Epithelial cell of proximal tubule (primary cell): ENCODE measurements at regions not wholly inside any gene's neighbourhood (a gene's known extent, or its start where the extent isn't known, plus 50 kb on each side); places are given as distances from the start of the nearest gene placed in this dataset.
A peak's percentile ranks its signal among the peaks of the same experiment; 100 is the strongest.

Experiments
- DNase-seq: peaks from one replicate; pipeline ENCODE4 v3.0.0-alpha.2; 2011; ENCODE audit warnings: low read depth
- H3K4me3 ChIP-seq: 2 replicates; pipeline ENCODE4 v1.5.1; 2011; ENCODE audit warnings: low read depth, mild to moderate bottlenecking, low read length
- TF ChIP-seq, protein P1 (sequence below): conservative IDR thresholded peaks from 2 replicates; pipeline ENCODE4 v1.5.1; 2012; ENCODE audit warnings: low read depth, mild to moderate bottlenecking, low read length

DNA sequence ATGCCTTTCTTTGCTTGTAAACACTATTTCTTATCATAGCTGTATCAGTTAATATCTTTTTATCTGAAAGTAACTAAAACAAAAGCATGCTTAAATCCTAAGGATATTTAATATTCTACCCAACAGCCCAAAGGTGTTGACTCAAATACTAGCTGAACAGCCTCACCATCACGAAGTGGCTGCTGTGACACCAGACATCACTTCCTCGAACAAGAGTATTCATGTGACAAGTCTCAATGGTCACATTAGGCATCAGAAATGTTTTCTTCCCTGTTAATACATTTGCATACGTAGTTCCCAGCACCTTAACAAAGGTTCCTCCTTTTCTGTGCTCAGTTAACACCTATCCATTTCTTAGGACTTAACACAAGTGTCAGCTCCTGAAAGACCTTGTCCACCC lies 193.8 kb upstream of the DYNLRB2 start:
- DNase-seq = no peak
- TF ChIP-seq, protein P1, sequence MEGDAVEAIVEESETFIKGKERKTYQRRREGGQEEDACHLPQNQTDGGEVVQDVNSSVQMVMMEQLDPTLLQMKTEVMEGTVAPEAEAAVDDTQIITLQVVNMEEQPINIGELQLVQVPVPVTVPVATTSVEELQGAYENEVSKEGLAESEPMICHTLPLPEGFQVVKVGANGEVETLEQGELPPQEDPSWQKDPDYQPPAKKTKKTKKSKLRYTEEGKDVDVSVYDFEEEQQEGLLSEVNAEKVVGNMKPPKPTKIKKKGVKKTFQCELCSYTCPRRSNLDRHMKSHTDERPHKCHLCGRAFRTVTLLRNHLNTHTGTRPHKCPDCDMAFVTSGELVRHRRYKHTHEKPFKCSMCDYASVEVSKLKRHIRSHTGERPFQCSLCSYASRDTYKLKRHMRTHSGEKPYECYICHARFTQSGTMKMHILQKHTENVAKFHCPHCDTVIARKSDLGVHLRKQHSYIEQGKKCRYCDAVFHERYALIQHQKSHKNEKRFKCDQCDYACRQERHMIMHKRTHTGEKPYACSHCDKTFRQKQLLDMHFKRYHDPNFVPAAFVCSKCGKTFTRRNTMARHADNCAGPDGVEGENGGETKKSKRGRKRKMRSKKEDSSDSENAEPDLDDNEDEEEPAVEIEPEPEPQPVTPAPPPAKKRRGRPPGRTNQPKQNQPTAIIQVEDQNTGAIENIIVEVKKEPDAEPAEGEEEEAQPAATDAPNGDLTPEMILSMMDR = no peak
- no peak overlapping the region for H3K4me3 ChIP-seq

- no peak for DNase-seq
- H3K4me3 ChIP-seq = no peak overlapping the region
- TF ChIP-seq, protein P1 = no peak
These were observed 194.6 kb upstream of the DYNLRB2 start for GRCh38 chr16:80346111-80346632.

DNA sequence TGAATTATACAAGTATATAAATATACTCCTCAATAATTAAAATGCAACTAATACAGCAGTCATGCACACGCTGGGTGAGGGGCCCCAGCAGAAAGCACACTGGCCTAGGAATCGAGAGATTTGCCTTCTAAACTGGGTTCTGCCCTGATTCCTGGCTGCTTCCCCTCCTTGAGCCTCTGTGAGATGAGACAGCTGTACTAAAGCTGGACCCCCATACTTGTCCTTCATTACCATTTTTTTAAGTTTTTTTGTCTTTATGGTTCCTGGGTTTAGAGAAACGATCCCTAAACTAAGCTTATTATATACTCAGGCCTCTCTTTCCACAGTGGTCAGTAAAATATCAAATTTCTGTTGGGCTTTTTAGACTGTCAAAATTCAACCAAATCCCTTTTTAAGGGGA lies 195.1 kb upstream of the DYNLRB2 start:
- no peak for DNase-seq
- TF ChIP-seq, protein P1 = no peak
- no peak overlapping the region for H3K4me3 ChIP-seq

GRCh38 chr16:80344570-80344969 lies 196.2 kb upstream of the DYNLRB2 start:
- H3K4me3 ChIP-seq = no peak overlapping the region
- TF ChIP-seq, protein P1 = no peak
- no peak for DNase-seq

GRCh38 chr16:80341263-80341662 lies 199.5 kb upstream of the DYNLRB2 start:
- no peak overlapping the region for H3K4me3 ChIP-seq
- no peak for DNase-seq
- TF ChIP-seq, protein P1 = peak; percentile 38

DNA sequence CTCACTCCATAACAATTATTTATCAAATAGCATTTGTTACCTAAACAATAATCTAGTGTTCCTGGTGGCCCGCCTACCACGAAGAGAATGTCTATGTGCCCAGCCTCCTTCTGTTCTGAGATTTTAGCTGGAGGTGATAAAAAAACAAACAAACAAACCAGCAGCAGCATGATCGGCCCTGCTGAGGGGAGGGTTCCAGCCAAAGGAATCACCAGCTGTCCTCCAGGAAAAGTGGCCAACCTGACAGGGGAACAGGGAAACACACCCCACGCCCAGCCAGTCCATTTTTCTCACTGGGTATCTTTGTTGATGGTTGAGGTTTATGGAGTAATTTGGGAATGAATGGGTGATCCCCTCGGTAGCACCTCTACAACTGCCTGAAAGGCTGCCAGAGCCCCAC lies 203.0 kb upstream of the DYNLRB2 start:
- no peak for DNase-seq
- TF ChIP-seq, protein P1 = no peak
- no peak overlapping the region for H3K4me3 ChIP-seq

GRCh38 chr16:80330803-80331202 lies 210.0 kb upstream of the DYNLRB2 start:
- TF ChIP-seq, protein P1 = no peak
- H3K4me3 ChIP-seq = no peak overlapping the region
- DNase-seq = no peak
